ENCODE measurements at regions not wholly inside any gene's neighbourhood (a gene's known extent, or its start where the extent isn't known, plus 50 kb on each side); places are given as distances from the start of the nearest gene placed in this dataset.

DNA sequence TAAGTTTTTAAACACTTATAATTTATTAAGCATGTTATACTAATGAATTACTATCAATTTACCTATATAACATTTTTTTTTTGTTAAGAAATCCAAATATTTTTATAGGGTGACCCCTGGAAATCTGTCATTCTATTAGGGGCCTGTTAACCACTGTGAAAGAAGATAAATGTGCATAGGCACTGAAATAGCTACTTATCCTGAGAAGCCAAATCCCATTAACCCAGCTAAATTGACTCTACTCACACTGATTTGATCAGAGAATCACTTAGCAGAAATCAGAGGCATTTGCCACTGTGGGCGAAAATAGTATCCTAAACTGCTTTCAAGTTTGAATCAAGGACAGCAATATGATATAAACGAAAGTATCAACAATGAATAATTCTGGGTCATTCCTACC lies 90.0 kb upstream of the GULP1 start:
- Histone ChIP-seq H3K79me2 (replicated peaks; ENCODE audit: insufficient read depth) (no peaks in the 10 kb centered on the region), H3K9me2 (ENCODE audit: insufficient read depth) (no peaks in the 10 kb centered on the region; the same call in 1 of the 2 replicates), H3K4me2 (no peak overlapping the region), H3K4me1 (ENCODE audit: insufficient read depth) (peaks cover 8% of the 10 kb centered on the region), H3K36me3 (ENCODE audit: insufficient read depth) (no peaks in the 10 kb centered on the region), H2AFZ (no peak overlapping the region), H3F3A (replicated peaks; ENCODE audit: low read depth) (no peaks in the 10 kb centered on the region), H3K27ac (ENCODE audit: low read depth) (no peak overlapping the region), H3K27me3 (ENCODE audit: insufficient read depth) (no peaks in the 10 kb centered on the region), H4K20me1 (replicated peaks; ENCODE audit: insufficient read depth) (no peaks in the 10 kb centered on the region), H3K4me3 (no peak overlapping the region)
- Mint-ChIP-seq H3K27me3 (ENCODE audit: insufficient read depth, low read depth, poor library complexity) (no peaks in the 10 kb centered on the region), H3K9me3 (no peaks in the 10 kb centered on the region), H3K4me3 (no peak overlapping the region), H3K36me3 (ENCODE audit: low read depth) (no peaks in the 10 kb centered on the region), H3K27ac (no peak overlapping the region), H3K4me1 (peaks cover 6% of the 10 kb centered on the region)
- DNase-seq (ENCODE audit: low spot score) (no peak), ATAC-seq (no peak)
- TF ChIP-seq STAT1 (IDR thresholded peaks at IDR 0.05; ENCODE audit: unreplicated experiment) (no peak), CREB1 (CRISPR knock-in tag; IDR thresholded peaks at IDR 0.05; ENCODE audit: low read depth) (no peak), ZNF114 (CRISPR knock-in tag; IDR thresholded peaks at IDR 0.05) (no peak), JUNB (IDR thresholded peaks at IDR 0.05; ENCODE audit: unreplicated experiment) (no peak), EZH2 (IDR thresholded peaks at IDR 0.05; ENCODE audit: low read depth, unreplicated experiment) (no peak), NANOG (IDR thresholded peaks at IDR 0.05; ENCODE audit: borderline replicate concordance) (no peak), ZNF331 (CRISPR knock-in tag; IDR thresholded peaks at IDR 0.05; ENCODE audit: low read depth) (no peak), POLR2AphosphoS5 (IDR thresholded peaks at IDR 0.05; ENCODE audit: low read depth) (no peak), EZH2phosphoT487 (IDR thresholded peaks at IDR 0.05; ENCODE audit: unreplicated experiment) (no peak)
- TF ChIP-seq, protein P1, sequence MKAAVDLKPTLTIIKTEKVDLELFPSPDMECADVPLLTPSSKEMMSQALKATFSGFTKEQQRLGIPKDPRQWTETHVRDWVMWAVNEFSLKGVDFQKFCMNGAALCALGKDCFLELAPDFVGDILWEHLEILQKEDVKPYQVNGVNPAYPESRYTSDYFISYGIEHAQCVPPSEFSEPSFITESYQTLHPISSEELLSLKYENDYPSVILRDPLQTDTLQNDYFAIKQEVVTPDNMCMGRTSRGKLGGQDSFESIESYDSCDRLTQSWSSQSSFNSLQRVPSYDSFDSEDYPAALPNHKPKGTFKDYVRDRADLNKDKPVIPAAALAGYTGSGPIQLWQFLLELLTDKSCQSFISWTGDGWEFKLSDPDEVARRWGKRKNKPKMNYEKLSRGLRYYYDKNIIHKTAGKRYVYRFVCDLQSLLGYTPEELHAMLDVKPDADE (IDR thresholded peaks at IDR 0.05): no peak
- TF ChIP-seq, protein P2, sequence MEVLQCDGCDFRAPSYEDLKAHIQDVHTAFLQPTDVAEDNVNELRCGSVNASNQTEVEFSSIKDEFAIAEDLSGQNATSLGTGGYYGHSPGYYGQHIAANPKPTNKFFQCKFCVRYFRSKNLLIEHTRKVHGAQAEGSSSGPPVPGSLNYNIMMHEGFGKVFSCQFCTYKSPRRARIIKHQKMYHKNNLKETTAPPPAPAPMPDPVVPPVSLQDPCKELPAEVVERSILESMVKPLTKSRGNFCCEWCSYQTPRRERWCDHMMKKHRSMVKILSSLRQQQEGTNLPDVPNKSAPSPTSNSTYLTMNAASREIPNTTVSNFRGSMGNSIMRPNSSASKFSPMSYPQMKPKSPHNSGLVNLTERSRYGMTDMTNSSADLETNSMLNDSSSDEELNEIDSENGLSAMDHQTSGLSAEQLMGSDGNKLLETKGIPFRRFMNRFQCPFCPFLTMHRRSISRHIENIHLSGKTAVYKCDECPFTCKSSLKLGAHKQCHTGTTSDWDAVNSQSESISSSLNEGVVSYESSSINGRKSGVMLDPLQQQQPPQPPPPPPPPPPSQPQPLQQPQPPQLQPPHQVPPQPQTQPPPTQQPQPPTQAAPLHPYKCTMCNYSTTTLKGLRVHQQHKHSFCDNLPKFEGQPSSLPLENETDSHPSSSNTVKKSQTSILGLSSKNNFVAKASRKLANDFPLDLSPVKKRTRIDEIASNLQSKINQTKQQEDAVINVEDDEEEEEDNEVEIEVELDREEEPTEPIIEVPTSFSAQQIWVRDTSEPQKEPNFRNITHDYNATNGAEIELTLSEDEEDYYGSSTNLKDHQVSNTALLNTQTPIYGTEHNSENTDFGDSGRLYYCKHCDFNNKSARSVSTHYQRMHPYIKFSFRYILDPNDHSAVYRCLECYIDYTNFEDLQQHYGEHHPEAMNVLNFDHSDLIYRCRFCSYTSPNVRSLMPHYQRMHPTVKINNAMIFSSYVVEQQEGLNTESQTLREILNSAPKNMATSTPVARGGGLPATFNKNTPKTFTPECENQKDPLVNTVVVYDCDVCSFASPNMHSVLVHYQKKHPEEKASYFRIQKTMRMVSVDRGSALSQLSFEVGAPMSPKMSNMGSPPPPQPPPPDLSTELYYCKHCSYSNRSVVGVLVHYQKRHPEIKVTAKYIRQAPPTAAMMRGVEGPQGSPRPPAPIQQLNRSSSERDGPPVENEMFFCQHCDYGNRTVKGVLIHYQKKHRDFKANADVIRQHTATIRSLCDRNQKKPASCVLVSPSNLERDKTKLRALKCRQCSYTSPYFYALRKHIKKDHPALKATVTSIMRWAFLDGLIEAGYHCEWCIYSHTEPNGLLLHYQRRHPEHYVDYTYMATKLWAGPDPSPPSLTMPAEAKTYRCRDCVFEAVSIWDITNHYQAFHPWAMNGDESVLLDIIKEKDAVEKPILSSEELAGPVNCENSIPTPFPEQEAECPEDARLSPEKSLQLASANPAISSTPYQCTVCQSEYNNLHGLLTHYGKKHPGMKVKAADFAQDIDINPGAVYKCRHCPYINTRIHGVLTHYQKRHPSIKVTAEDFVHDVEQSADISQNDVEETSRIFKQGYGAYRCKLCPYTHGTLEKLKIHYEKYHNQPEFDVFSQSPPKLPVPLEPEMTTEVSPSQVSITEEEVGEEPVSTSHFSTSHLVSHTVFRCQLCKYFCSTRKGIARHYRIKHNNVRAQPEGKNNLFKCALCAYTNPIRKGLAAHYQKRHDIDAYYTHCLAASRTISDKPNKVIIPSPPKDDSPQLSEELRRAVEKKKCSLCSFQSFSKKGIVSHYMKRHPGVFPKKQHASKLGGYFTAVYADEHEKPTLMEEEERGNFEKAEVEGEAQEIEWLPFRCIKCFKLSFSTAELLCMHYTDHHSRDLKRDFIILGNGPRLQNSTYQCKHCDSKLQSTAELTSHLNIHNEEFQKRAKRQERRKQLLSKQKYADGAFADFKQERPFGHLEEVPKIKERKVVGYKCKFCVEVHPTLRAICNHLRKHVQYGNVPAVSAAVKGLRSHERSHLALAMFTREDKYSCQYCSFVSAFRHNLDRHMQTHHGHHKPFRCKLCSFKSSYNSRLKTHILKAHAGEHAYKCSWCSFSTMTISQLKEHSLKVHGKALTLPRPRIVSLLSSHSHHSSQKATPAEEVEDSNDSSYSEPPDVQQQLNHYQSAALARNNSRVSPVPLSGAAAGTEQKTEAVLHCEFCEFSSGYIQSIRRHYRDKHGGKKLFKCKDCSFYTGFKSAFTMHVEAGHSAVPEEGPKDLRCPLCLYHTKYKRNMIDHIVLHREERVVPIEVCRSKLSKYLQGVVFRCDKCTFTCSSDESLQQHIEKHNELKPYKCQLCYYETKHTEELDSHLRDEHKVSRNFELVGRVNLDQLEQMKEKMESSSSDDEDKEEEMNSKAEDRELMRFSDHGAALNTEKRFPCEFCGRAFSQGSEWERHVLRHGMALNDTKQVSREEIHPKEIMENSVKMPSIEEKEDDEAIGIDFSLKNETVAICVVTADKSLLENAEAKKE (CRISPR knock-in tag; IDR thresholded peaks at IDR 0.05): no peak
- TF ChIP-seq, protein P3, sequence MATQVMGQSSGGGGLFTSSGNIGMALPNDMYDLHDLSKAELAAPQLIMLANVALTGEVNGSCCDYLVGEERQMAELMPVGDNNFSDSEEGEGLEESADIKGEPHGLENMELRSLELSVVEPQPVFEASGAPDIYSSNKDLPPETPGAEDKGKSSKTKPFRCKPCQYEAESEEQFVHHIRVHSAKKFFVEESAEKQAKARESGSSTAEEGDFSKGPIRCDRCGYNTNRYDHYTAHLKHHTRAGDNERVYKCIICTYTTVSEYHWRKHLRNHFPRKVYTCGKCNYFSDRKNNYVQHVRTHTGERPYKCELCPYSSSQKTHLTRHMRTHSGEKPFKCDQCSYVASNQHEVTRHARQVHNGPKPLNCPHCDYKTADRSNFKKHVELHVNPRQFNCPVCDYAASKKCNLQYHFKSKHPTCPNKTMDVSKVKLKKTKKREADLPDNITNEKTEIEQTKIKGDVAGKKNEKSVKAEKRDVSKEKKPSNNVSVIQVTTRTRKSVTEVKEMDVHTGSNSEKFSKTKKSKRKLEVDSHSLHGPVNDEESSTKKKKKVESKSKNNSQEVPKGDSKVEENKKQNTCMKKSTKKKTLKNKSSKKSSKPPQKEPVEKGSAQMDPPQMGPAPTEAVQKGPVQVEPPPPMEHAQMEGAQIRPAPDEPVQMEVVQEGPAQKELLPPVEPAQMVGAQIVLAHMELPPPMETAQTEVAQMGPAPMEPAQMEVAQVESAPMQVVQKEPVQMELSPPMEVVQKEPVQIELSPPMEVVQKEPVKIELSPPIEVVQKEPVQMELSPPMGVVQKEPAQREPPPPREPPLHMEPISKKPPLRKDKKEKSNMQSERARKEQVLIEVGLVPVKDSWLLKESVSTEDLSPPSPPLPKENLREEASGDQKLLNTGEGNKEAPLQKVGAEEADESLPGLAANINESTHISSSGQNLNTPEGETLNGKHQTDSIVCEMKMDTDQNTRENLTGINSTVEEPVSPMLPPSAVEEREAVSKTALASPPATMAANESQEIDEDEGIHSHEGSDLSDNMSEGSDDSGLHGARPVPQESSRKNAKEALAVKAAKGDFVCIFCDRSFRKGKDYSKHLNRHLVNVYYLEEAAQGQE (IDR thresholded peaks at IDR 0.05; ENCODE audit: unreplicated experiment): no peak
- TF ChIP-seq, protein P4, sequence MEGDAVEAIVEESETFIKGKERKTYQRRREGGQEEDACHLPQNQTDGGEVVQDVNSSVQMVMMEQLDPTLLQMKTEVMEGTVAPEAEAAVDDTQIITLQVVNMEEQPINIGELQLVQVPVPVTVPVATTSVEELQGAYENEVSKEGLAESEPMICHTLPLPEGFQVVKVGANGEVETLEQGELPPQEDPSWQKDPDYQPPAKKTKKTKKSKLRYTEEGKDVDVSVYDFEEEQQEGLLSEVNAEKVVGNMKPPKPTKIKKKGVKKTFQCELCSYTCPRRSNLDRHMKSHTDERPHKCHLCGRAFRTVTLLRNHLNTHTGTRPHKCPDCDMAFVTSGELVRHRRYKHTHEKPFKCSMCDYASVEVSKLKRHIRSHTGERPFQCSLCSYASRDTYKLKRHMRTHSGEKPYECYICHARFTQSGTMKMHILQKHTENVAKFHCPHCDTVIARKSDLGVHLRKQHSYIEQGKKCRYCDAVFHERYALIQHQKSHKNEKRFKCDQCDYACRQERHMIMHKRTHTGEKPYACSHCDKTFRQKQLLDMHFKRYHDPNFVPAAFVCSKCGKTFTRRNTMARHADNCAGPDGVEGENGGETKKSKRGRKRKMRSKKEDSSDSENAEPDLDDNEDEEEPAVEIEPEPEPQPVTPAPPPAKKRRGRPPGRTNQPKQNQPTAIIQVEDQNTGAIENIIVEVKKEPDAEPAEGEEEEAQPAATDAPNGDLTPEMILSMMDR (conservative IDR thresholded peaks at IDR 0.05; ENCODE audit: low read depth in 2 of 2): no peak
